DND-41 (cell line): ENCODE measurements at regions not wholly inside any gene's neighbourhood (a gene's known extent, or its start where the extent isn't known, plus 50 kb on each side); places are given as distances from the start of the nearest gene placed in this dataset.

Experiments used
- ATAC-seq: fragments of 200-7000 bp; cut with Tn5 transposase; 3 replicates; pipeline ENCODE4 v1.9.1; 2021; ENCODE audit warnings: low read depth; ENCODE audit not compliant: insufficient read depth
- DNase-seq: peaks from one replicate; pipeline ENCODE4 v3.0.0-alpha.2; 2020
- H2AFZ ChIP-seq: 2 replicates; pipeline ENCODE4 v1.6.0; 2012; ENCODE audit warnings: low read depth, low read length
- H3K27ac ChIP-seq: 2 replicates; pipeline ENCODE4 v1.5.1; 2012; ENCODE audit warnings: low read length, inconsistent platforms
- H3K27me3 ChIP-seq: fragments of 200-600 bp; sonication (generic); 2 replicates; pipeline ENCODE4 v1.6.0; 2012; ENCODE audit warnings: low read length, mild to moderate bottlenecking, inconsistent platforms; ENCODE audit not compliant: insufficient read depth, poor library complexity
- H3K36me3 ChIP-seq: 2 replicates; pipeline ENCODE4 v1.5.1; 2012; ENCODE audit warnings: low read length, inconsistent platforms; ENCODE audit not compliant: insufficient read depth
- H3K4me1 ChIP-seq: 2 replicates; pipeline ENCODE4 v1.5.1; 2012; ENCODE audit warnings: mild to moderate bottlenecking, low read length; ENCODE audit not compliant: insufficient read depth
- H3K4me2 ChIP-seq: 2 replicates; pipeline ENCODE4 v1.6.0; 2012; ENCODE audit warnings: mild to moderate bottlenecking, moderate library complexity, low read length, inconsistent platforms; ENCODE audit not compliant: insufficient read depth
- H3K4me3 ChIP-seq, 2 experiments: fragments of 200-600 bp in 1 of 2; shearing (Covaris generic) in 1 of 2; 2 replicates each; pipeline ENCODE4 v1.5.1; 2012 to 2016; ENCODE audit warnings: inconsistent platforms in 2 of 2, low read length in 2 of 2, mild to moderate bottlenecking in 2 of 2, low read depth in 1 of 2, moderate library complexity in 1 of 2
- H3K79me2 ChIP-seq: 2 replicates; pipeline ENCODE4 v1.6.0; 2012; ENCODE audit warnings: low read length, inconsistent platforms; ENCODE audit not compliant: insufficient read depth
- H3K9ac ChIP-seq: 2 replicates; pipeline ENCODE4 v1.6.0; 2012; ENCODE audit warnings: low read depth, mild to moderate bottlenecking, inconsistent platforms, low read length, moderate library complexity
- H3K9me3 ChIP-seq: 2 replicates; pipeline ENCODE4 v1.5.1; 2012; ENCODE audit warnings: low read length, moderate library complexity, mild to moderate bottlenecking, inconsistent platforms; ENCODE audit not compliant: insufficient read depth, severe bottlenecking
- H4K20me1 ChIP-seq: 2 replicates; pipeline ENCODE4 v1.6.0; 2012; ENCODE audit warnings: low read length; ENCODE audit not compliant: insufficient read depth
- EZH2 ChIP-seq: IDR thresholded peaks from 3 replicates; pipeline ENCODE4 v1.6.1; 2012; ENCODE audit warnings: borderline replicate concordance, low read depth, mild to moderate bottlenecking, moderate library complexity, low read length, inconsistent platforms; ENCODE audit not compliant: severe bottlenecking
- TF ChIP-seq, protein P1 (sequence below): IDR thresholded peaks from 2 replicates; pipeline ENCODE4 v1.5.1; 2012; ENCODE audit warnings: borderline replicate concordance, low read length, moderate library complexity, mild to moderate bottlenecking; ENCODE audit not compliant: poor library complexity, severe bottlenecking; ENCODE audit errors: extremely low read depth

DNA sequence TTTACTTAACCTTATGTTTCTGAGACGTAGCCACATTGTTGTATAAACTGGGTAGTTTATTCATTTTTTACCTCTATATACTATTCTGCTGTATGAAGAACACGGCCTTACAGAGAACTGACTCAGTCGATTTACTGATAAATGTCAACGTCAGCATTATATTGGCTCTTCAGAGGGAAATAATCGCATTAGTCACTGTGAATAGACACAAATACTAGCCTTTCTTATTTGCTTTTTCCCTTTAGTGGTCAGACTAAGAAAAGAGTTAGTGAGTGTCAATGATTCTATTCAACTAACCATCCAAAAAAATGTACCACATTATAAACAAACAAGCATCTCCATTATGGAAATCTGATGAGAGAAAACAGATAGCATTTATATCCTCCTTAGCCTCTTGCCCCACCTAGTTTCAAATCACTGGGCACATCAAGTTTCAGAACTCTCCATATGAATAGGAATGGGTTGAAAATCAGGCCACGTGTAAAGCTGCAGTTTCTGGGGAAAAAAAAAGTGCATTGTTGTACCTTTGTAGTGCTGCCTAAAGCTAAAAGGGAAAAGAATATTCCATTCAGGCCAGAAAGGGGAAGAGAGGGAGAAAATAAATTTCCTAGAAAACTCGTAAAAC is 146.7 kb upstream of the VCX3A start:
- no peak overlapping the region for H3K4me2 ChIP-seq
- H4K20me1 ChIP-seq: no peaks in the 10 kb centered on the region
- no peaks in the 10 kb centered on the region for H3K4me1 ChIP-seq
- no peak for DNase-seq
- no peak overlapping the region for H2AFZ ChIP-seq
- no peaks in the 10 kb centered on the region for H3K27me3 ChIP-seq
- H3K27ac ChIP-seq: no peak overlapping the region
- no peaks in the 10 kb centered on the region for H3K79me2 ChIP-seq
- H3K9me3 ChIP-seq: no peaks in the 10 kb centered on the region
- ATAC-seq: no peak
- H3K4me3 ChIP-seq: no peak overlapping the region
- no peaks in the 10 kb centered on the region for H3K36me3 ChIP-seq
- TF ChIP-seq, protein P1, sequence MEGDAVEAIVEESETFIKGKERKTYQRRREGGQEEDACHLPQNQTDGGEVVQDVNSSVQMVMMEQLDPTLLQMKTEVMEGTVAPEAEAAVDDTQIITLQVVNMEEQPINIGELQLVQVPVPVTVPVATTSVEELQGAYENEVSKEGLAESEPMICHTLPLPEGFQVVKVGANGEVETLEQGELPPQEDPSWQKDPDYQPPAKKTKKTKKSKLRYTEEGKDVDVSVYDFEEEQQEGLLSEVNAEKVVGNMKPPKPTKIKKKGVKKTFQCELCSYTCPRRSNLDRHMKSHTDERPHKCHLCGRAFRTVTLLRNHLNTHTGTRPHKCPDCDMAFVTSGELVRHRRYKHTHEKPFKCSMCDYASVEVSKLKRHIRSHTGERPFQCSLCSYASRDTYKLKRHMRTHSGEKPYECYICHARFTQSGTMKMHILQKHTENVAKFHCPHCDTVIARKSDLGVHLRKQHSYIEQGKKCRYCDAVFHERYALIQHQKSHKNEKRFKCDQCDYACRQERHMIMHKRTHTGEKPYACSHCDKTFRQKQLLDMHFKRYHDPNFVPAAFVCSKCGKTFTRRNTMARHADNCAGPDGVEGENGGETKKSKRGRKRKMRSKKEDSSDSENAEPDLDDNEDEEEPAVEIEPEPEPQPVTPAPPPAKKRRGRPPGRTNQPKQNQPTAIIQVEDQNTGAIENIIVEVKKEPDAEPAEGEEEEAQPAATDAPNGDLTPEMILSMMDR: no peak
- no peak for TF ChIP-seq EZH2
- H3K9ac ChIP-seq: no peak overlapping the region

DNA sequence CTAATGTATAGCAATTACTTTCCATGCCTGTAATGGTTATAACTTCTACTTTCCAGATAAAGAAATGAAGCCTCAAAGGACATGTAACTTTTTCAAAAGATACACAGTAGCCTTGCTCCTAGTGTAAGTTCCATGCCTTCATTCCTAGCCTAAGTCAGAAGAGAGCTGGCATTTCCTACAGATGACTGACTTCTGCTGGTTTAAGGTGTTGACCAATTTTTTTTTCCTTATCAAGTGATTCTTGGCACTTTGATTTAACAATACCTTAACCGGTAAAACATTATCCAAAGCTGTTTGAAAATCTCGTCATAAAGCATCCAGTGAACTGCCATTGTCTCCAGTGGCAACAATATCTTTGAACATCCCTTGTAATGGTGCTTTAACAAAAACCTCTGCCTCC is 145.1 kb upstream of the VCX3A start:
- Histone ChIP-seq H3K4me3 (no peak overlapping the region), H4K20me1 (no peaks in the 10 kb centered on the region), H3K4me2 (no peak overlapping the region), H3K4me1 (no peaks in the 10 kb centered on the region), H3K9ac (no peak overlapping the region), H3K27me3 (no peaks in the 10 kb centered on the region), H3K27ac (no peak overlapping the region), H3K9me3 (no peaks in the 10 kb centered on the region), H2AFZ (no peak overlapping the region), H3K79me2 (no peaks in the 10 kb centered on the region), H3K36me3 (no peaks in the 10 kb centered on the region)
- TF ChIP-seq, protein P1: no peak
- no peak for TF ChIP-seq EZH2
- no peak for ATAC-seq
- no peak for DNase-seq

DNA sequence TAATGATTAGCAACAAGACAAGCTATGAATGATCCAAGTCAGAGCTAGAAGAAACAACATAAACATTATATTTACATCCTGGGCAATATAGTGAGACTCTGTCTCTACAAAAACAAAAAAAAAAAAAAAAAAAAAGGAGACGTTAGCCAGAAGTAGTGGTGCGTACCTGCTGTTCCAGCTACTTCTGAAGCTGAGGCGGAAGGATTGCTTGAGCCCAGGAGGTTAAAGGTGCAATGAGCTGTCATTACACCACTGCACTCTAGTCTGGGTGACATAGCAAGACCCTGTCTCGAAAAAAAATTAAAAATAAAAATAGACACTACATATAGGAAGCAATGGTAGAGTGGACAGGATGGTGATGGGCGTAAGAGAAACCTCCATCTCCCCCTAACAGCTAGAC is 144.6 kb upstream of the VCX3A start:
- no peaks in the 10 kb centered on the region for H3K27me3 ChIP-seq
- H3K27ac ChIP-seq: no peak overlapping the region
- H4K20me1 ChIP-seq: no peaks in the 10 kb centered on the region
- H3K4me3 ChIP-seq: no peak overlapping the region
- H3K4me1 ChIP-seq: no peaks in the 10 kb centered on the region
- H3K9ac ChIP-seq: no peak overlapping the region
- no peak for DNase-seq
- H2AFZ ChIP-seq: no peak overlapping the region
- ATAC-seq: no peak
- H3K36me3 ChIP-seq: no peaks in the 10 kb centered on the region
- no peak overlapping the region for H3K4me2 ChIP-seq
- H3K79me2 ChIP-seq: no peaks in the 10 kb centered on the region
- TF ChIP-seq, protein P1: no peak
- no peaks in the 10 kb centered on the region for H3K9me3 ChIP-seq

DNA sequence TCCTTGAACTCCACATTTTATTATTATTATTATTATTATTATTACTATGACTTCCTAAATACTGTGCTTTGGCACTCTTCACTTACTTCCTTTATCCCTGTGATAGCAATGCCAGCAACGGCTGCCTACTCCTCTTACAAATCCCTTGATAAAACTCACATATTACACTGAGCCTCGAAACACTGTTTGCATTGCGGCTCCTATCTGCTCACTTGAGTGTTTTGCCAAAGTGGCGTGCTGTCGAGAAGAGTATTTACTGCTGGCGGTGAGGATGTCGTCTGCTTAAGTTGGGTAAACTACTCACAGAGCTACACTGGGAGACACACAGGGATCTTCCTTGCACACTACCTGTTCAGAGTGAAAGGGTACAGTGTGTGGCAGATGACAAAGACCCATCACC is 143.4 kb upstream of the VCX3A start:
- Histone ChIP-seq H3K4me1 (no peaks in the 10 kb centered on the region), H3K4me2 (no peak overlapping the region), H4K20me1 (no peaks in the 10 kb centered on the region), H3K36me3 (no peaks in the 10 kb centered on the region), H2AFZ (no peak overlapping the region), H3K79me2 (no peaks in the 10 kb centered on the region), H3K4me3 (no peak overlapping the region), H3K9me3 (no peaks in the 10 kb centered on the region), H3K27ac (no peak overlapping the region), H3K27me3 (no peaks in the 10 kb centered on the region), H3K9ac (no peak overlapping the region)
- DNase-seq (no peak), ATAC-seq (no peak)
- no peak for TF ChIP-seq EZH2
- TF ChIP-seq, protein P1: no peak
